ENCODE measurements at regions not wholly inside any gene's neighbourhood (a gene's known extent, or its start where the extent isn't known, plus 50 kb on each side); places are given as distances from the start of the nearest gene placed in this dataset.

DNA sequence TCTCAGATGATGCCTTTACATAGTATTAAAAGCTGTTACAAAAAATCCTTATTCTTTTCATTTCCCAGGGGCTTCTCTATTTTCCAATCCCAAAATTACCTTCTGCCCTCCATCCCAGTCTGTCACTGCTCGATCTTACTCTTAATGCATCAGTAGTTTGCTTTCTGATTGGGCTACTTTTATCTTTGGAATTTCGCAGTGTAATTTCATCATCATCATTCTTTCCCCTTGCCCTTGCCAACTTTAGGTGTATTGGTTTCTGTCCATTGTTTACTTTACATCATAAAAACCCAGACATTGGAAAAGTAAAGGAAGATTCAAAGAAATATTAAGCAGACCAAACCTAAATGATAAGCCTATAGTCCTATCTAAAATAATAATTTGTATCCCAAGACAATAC is 457.2 kb downstream of the PIK3C3 start:
- H3K4me1 Mint-ChIP-seq: peaks cover 17% of the 10 kb centered on the region
- no peaks in the 10 kb centered on the region for H3K27me3 Mint-ChIP-seq (ENCODE audit: low read depth)
- H3K9me3 Mint-ChIP-seq: peaks cover 28% of the 10 kb centered on the region
- TF ChIP-seq, protein P1, sequence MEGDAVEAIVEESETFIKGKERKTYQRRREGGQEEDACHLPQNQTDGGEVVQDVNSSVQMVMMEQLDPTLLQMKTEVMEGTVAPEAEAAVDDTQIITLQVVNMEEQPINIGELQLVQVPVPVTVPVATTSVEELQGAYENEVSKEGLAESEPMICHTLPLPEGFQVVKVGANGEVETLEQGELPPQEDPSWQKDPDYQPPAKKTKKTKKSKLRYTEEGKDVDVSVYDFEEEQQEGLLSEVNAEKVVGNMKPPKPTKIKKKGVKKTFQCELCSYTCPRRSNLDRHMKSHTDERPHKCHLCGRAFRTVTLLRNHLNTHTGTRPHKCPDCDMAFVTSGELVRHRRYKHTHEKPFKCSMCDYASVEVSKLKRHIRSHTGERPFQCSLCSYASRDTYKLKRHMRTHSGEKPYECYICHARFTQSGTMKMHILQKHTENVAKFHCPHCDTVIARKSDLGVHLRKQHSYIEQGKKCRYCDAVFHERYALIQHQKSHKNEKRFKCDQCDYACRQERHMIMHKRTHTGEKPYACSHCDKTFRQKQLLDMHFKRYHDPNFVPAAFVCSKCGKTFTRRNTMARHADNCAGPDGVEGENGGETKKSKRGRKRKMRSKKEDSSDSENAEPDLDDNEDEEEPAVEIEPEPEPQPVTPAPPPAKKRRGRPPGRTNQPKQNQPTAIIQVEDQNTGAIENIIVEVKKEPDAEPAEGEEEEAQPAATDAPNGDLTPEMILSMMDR (IDR thresholded peaks at IDR 0.05; ENCODE audit: unreplicated experiment): no peak
- H3K36me3 Mint-ChIP-seq: peaks cover 7% of the 10 kb centered on the region
- no peak overlapping the region for H3K4me3 Mint-ChIP-seq
- no peak overlapping the region for H3K27ac Mint-ChIP-seq
- no peak for DNase-seq (ENCODE audit: low spot score in 2 of 2, unreplicated experiment in 2 of 2)

DNA sequence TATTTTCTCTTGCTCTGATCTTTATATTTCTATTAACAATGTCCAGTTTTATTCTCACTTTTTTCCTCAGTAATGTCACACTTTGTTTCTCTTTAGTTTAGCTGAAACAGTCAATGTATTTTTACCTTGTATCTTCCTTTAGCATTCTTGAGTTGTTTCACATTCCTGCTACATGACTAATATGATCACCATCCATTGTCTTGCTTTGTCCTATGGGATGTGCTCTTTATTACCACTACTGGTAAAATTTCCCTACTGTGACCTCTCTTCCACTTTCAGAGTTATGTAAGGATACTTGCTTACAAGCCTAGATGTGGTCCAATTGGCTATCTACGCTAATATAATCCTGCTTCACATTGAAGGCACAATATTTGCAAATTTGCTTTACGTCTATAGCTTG is 457.9 kb downstream of the PIK3C3 start:
- Mint-ChIP-seq H3K36me3 (peaks cover 7% of the 10 kb centered on the region), H3K27me3 (ENCODE audit: low read depth) (no peaks in the 10 kb centered on the region), H3K4me3 (no peak overlapping the region), H3K9me3 (peaks cover 22% of the 10 kb centered on the region), H3K4me1 (peaks cover 17% of the 10 kb centered on the region), H3K27ac (no peak overlapping the region)
- TF ChIP-seq, protein P1 (IDR thresholded peaks at IDR 0.05; ENCODE audit: unreplicated experiment): no peak
- no peak for DNase-seq (ENCODE audit: low spot score in 2 of 2, unreplicated experiment in 2 of 2)

DNA sequence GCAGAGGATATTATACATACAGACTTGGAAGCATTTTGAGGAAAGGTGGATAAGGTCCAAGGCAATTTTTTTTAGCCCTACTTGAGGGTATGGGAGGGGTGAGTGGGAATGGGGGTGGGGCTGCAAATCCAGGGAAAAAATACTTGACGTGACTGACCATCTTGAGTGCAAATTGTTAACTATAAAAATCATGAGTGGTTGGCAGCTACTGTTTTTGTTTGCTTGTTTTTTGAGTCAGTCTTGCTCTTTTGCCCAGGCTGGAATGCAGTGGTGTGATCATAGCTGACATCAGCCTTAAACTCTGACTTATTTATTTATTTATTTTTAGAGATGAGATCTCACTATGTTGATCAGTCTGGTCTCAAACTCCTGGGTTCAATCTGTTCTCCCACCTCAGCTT is 458.8 kb downstream of the PIK3C3 start:
- Mint-ChIP-seq H3K27ac (no peak overlapping the region), H3K4me3 (no peak overlapping the region), H3K27me3 (ENCODE audit: low read depth) (no peaks in the 10 kb centered on the region), H3K36me3 (peaks cover 7% of the 10 kb centered on the region), H3K9me3 (peaks cover 17% of the 10 kb centered on the region), H3K4me1 (peaks cover 17% of the 10 kb centered on the region)
- TF ChIP-seq, protein P1 (IDR thresholded peaks at IDR 0.05; ENCODE audit: unreplicated experiment): no peak
- DNase-seq (ENCODE audit: low spot score in 2 of 2, unreplicated experiment in 2 of 2): no peak

DNA sequence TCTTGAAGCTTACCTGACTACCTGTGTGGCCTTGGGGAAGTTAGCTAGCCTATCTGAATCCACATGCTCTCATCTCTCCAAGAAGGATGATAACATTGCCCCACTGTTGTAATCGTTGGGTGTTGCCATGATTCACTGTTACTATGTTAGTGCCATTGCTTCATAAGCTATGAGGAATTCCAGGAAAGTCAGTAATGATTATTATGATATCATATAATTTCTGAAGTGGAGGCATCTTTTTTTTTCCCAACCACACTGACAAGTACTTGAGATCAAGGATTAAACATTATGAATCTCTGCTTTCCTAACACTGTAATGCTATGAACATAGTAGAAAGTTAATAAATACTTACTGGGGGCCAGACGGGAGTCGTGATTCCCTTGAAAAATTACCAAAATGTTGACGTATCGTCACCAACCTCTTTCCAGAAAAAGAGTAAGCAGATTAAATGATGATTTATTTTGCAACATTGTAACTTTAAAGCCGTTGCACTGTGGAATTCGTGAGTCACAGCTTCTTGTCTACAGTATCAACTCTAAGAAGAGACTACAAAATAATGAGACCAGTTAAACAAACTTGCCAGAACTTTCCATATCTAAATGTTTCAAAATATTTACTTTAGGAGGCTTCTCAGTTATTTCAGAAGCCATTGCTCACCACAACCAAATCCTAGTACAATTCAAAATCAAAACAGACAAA is 459.9 kb downstream of the PIK3C3 start:
- Mint-ChIP-seq H3K9me3 (peaks cover 9% of the 10 kb centered on the region), H3K4me1 (peaks cover 17% of the 10 kb centered on the region), H3K27me3 (ENCODE audit: low read depth) (no peaks in the 10 kb centered on the region), H3K27ac (peak overlapping the region; percentile 77), H3K36me3 (no peaks in the 10 kb centered on the region), H3K4me3 (no peak overlapping the region)
- DNase-seq (ENCODE audit: low spot score in 2 of 2, unreplicated experiment in 2 of 2): no peak
- TF ChIP-seq, protein P1 (IDR thresholded peaks at IDR 0.05; ENCODE audit: unreplicated experiment): no peak

DNA sequence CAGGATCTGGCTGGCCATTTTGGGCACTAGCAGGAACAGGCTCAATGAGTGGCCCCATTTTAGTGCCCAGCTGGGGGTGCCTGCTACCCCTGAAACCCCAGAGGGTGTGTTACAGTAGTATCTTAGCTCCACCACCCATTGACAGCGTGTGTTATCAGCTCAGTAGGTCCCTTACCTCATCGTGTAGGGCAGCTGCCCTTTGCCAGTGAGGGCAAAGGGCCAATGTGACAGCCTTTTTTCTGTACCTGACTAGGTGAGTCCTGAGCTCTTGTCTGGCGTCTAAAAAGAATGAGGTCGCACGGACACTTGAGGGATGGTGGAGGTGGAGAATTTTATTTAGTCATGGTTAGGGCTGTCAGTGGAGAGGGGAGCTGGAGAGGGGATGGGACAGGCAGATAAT is 462.2 kb downstream of the PIK3C3 start:
- DNase-seq (ENCODE audit: low spot score in 2 of 2, unreplicated experiment in 2 of 2): no peak
- H3K27ac Mint-ChIP-seq: no peak overlapping the region
- H3K9me3 Mint-ChIP-seq: peaks cover 5% of the 10 kb centered on the region
- H3K4me1 Mint-ChIP-seq: peaks cover 17% of the 10 kb centered on the region
- TF ChIP-seq, protein P1 (IDR thresholded peaks at IDR 0.05; ENCODE audit: unreplicated experiment): no peak
- no peaks in the 10 kb centered on the region for H3K27me3 Mint-ChIP-seq (ENCODE audit: low read depth)
- no peak overlapping the region for H3K4me3 Mint-ChIP-seq
- no peaks in the 10 kb centered on the region for H3K36me3 Mint-ChIP-seq
